ENCODE measurements at regions not wholly inside any gene's neighbourhood (a gene's known extent, or its start where the extent isn't known, plus 50 kb on each side); places are given as distances from the start of the nearest gene placed in this dataset.

- Histone ChIP-seq H3K4me1 (no peaks in the 10 kb centered on the region), H3K36me3 (no peaks in the 10 kb centered on the region), H3K27ac (no peak overlapping the region), H3K9me3 (no peaks in the 10 kb centered on the region), H3K27me3 (no peaks in the 10 kb centered on the region), H3K4me3 (no peak overlapping the region)
- intact Hi-C loops (cut with DNase I), result no loop called here
- DNase-seq (ENCODE audit: low spot score in 2 of 2), result no peak
- no peak for TF ChIP-seq CTCF (IDR thresholded peaks at IDR 0.05)
Observed at GRCh38 chr6:90916968-90917367, 330.1 kb upstream of the MAP3K7 start.

- Histone ChIP-seq H3K4me1 (no peaks in the 10 kb centered on the region), H3K27ac (no peak overlapping the region), H3K9me3 (no peaks in the 10 kb centered on the region), H3K27me3 (no peaks in the 10 kb centered on the region), H3K4me3 (no peak overlapping the region), H3K36me3 (no peaks in the 10 kb centered on the region)
- TF ChIP-seq CTCF (IDR thresholded peaks at IDR 0.05), result no peak
- intact Hi-C loops (cut with DNase I), result no loop called here
- no peak for DNase-seq (ENCODE audit: low spot score in 2 of 2)
Observed at GRCh38 chr6:90915224-90915915, 328.5 kb upstream of the MAP3K7 start.

- no peaks in the 10 kb centered on the region for H3K36me3 ChIP-seq
- no peak overlapping the region for H3K27ac ChIP-seq
- no peak overlapping the region for H3K4me3 ChIP-seq
- intact Hi-C loops (cut with DNase I), result no loop called here
- H3K27me3 ChIP-seq, result no peaks in the 10 kb centered on the region
- H3K9me3 ChIP-seq, result no peaks in the 10 kb centered on the region
- TF ChIP-seq CTCF (IDR thresholded peaks at IDR 0.05), result no peak
- no peaks in the 10 kb centered on the region for H3K4me1 ChIP-seq
- DNase-seq (ENCODE audit: low spot score in 2 of 2), result no peak
Observed at GRCh38 chr6:90914312-90914711, 327.4 kb upstream of the MAP3K7 start.

- H3K36me3 ChIP-seq, result no peaks in the 10 kb centered on the region
- H3K4me3 ChIP-seq, result no peak overlapping the region
- no peak for TF ChIP-seq CTCF (IDR thresholded peaks at IDR 0.05)
- intact Hi-C loops (cut with DNase I), result no loop called here
- no peaks in the 10 kb centered on the region for H3K9me3 ChIP-seq
- DNase-seq (ENCODE audit: low spot score in 2 of 2), result no peak
- no peak overlapping the region for H3K27ac ChIP-seq
- no peaks in the 10 kb centered on the region for H3K27me3 ChIP-seq
- no peaks in the 10 kb centered on the region for H3K4me1 ChIP-seq
Observed at GRCh38 chr6:90913266-90913960, 326.5 kb upstream of the MAP3K7 start.

GRCh38 chr6:90911642-90912041 lies 324.8 kb upstream of the MAP3K7 start:
- Histone ChIP-seq H3K27ac (no peak overlapping the region), H3K4me3 (no peak overlapping the region), H3K36me3 (no peaks in the 10 kb centered on the region), H3K4me1 (no peaks in the 10 kb centered on the region), H3K9me3 (no peaks in the 10 kb centered on the region), H3K27me3 (no peaks in the 10 kb centered on the region)
- TF ChIP-seq CTCF (IDR thresholded peaks at IDR 0.05), result no peak
- intact Hi-C loops (cut with DNase I), result no loop called here
- no peak for DNase-seq (ENCODE audit: low spot score in 2 of 2)
